ENCODE measurements at regions not wholly inside any gene's neighbourhood (a gene's known extent, or its start where the extent isn't known, plus 50 kb on each side); places are given as distances from the start of the nearest gene placed in this dataset.

DNA sequence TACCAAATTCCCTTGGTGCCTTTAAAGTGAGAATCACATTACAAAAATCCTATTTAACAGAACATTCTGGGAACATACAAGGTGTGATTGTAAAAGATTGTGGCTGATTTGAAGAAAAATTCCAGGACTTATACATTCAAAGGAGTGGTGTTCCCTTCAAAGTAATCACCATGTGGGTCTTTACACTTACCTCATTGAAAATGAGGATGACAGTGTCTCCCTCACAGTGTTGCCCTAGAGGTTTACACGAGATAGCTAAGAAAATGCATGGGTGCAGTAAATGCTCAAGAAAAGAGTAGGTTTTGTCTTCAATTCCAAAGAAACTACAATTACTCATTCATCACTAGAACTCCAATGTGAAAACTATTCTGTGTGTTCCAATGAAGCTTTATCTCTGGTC lies 331.5 kb downstream of the SLC4A3 start:
- no peak for FAIRE-seq
- TF ChIP-seq POU2F2 (IDR thresholded peaks at IDR 0.05; ENCODE audit: low read depth, low read length) (no peak), SPI1 (IDR thresholded peaks at IDR 0.05; ENCODE audit: low read depth, low read length) (no peak), POLR2A (IDR thresholded peaks at IDR 0.05; ENCODE audit: low read depth, low read length) (no peak), TAF1 (IDR thresholded peaks at IDR 0.05; ENCODE audit: low read depth, low read length) (no peak), POLR2AphosphoS5 (IDR thresholded peaks at IDR 0.05; ENCODE audit: low read depth, low read length) (no peak), PAX5 (IDR thresholded peaks at IDR 0.05; ENCODE audit: insufficient read depth, low read length, severe bottlenecking) (no peak)

GRCh38 chr2:219959471-219959870 lies 332.0 kb downstream of the SLC4A3 start:
- FAIRE-seq = no peak

More for the DNA sequence above, 331.5 kb downstream of the SLC4A3 start:
- DNase-seq (ENCODE audit: insufficient read length, low spot score) = no peak

DNA sequence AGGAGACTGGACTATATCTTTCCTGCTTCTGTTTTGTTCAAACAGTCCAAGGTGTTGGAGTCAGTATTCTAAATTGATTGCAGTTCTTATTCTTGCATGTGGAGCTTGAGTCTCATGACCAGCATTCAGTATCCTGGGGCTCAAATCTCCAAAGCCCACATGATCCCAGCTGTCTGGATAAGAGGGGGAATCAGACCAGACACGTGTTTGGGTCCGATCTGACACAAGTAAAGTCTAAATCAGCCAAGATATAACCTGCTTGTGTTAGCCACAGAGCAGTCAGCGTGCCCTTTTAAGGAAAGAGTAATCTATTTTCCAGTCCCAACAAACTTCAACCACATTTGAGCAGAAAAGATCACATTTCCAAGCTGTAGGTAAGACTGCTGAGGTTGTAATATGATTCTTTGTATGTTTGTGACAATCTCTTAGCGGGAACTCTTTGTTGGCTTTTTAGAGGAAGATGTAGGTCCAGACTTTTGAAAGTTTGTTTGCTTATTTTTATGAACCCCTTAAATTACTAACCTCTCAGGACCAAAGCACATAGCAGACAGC lies 334.6 kb downstream of the SLC4A3 start:
- TF ChIP-seq PAX5 (IDR thresholded peaks at IDR 0.05; ENCODE audit: insufficient read depth, low read length, severe bottlenecking) (no peak), TAF1 (IDR thresholded peaks at IDR 0.05; ENCODE audit: low read depth, low read length) (no peak)

More at GRCh38 chr2:219959471-219959870, 332.0 kb downstream of the SLC4A3 start:
- TF ChIP-seq POLR2A (IDR thresholded peaks at IDR 0.05; ENCODE audit: low read depth, low read length) (no peak), POLR2AphosphoS5 (IDR thresholded peaks at IDR 0.05; ENCODE audit: low read depth, low read length) (no peak)
- DNase-seq (ENCODE audit: insufficient read length, low spot score) = no peak

DNA sequence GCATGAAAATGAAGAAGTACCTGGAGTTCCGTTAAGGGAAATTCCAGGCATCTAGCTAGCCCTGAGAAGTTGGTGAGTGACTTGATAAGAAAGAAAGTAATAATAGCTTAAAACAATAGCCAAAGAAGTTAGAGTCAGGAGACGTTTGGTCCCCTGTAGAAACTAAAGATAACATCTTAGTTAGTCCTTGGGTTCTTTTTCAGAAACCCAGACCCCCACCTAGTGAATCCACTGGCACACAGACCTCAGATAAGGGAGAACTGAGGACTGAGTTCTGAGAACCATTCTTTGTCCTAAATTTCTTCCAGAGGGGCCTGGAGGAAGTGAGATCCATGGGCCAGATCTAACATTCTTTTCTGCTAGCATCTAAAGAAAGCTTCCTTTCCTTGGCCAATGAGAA lies 335.4 kb downstream of the SLC4A3 start:
- TF ChIP-seq SPI1 (IDR thresholded peaks at IDR 0.05; ENCODE audit: low read depth, low read length) = no peak
- FAIRE-seq (no peak), DNase-seq (ENCODE audit: insufficient read length, low spot score) (no peak)

More for the DNA sequence above, 334.6 kb downstream of the SLC4A3 start:
- FAIRE-seq (no peak), DNase-seq (ENCODE audit: insufficient read length, low spot score) (no peak)

GRCh38 chr2:219965287-219966194 lies 338.1 kb downstream of the SLC4A3 start:
- DNase-seq (ENCODE audit: insufficient read length, low spot score) = no peak
- TF ChIP-seq TAF1 (IDR thresholded peaks at IDR 0.05; ENCODE audit: low read depth, low read length) = no peak
- TF ChIP-seq SPI1 (IDR thresholded peaks at IDR 0.05; ENCODE audit: low read depth, low read length) = no peak
- TF ChIP-seq POU2F2 (IDR thresholded peaks at IDR 0.05; ENCODE audit: low read depth, low read length) = no peak
- TF ChIP-seq POLR2AphosphoS5 (IDR thresholded peaks at IDR 0.05; ENCODE audit: low read depth, low read length) = no peak
- no peak for TF ChIP-seq POLR2A (IDR thresholded peaks at IDR 0.05; ENCODE audit: low read depth, low read length)
- TF ChIP-seq PAX5 (IDR thresholded peaks at IDR 0.05; ENCODE audit: insufficient read depth, low read length, severe bottlenecking) = no peak
- no peak for FAIRE-seq

- FAIRE-seq (no peak), DNase-seq (ENCODE audit: insufficient read length, low spot score) (no peak)
- no peak for TF ChIP-seq TAF1 (IDR thresholded peaks at IDR 0.05; ENCODE audit: low read depth, low read length)
- no peak for TF ChIP-seq POLR2A (IDR thresholded peaks at IDR 0.05; ENCODE audit: low read depth, low read length)
- TF ChIP-seq POU2F2 (IDR thresholded peaks at IDR 0.05; ENCODE audit: low read depth, low read length) = no peak
- TF ChIP-seq PAX5 (IDR thresholded peaks at IDR 0.05; ENCODE audit: insufficient read depth, low read length, severe bottlenecking) = no peak
- TF ChIP-seq POLR2AphosphoS5 (IDR thresholded peaks at IDR 0.05; ENCODE audit: low read depth, low read length) = no peak
- TF ChIP-seq SPI1 (IDR thresholded peaks at IDR 0.05; ENCODE audit: low read depth, low read length) = no peak
Measured at GRCh38 chr2:219967247-219968245, 340.1 kb downstream of the SLC4A3 start.

- TF ChIP-seq POLR2A (IDR thresholded peaks at IDR 0.05; ENCODE audit: low read depth, low read length) (no peak), PAX5 (IDR thresholded peaks at IDR 0.05; ENCODE audit: insufficient read depth, low read length, severe bottlenecking) (no peak), SPI1 (IDR thresholded peaks at IDR 0.05; ENCODE audit: low read depth, low read length) (no peak), TAF1 (IDR thresholded peaks at IDR 0.05; ENCODE audit: low read depth, low read length) (no peak), POLR2AphosphoS5 (IDR thresholded peaks at IDR 0.05; ENCODE audit: low read depth, low read length) (no peak), POU2F2 (IDR thresholded peaks at IDR 0.05; ENCODE audit: low read depth, low read length) (no peak)
- no peak for DNase-seq (ENCODE audit: insufficient read length, low spot score)
- no peak for FAIRE-seq
Measured at GRCh38 chr2:219968685-219969345, 341.4 kb downstream of the SLC4A3 start.

DNA sequence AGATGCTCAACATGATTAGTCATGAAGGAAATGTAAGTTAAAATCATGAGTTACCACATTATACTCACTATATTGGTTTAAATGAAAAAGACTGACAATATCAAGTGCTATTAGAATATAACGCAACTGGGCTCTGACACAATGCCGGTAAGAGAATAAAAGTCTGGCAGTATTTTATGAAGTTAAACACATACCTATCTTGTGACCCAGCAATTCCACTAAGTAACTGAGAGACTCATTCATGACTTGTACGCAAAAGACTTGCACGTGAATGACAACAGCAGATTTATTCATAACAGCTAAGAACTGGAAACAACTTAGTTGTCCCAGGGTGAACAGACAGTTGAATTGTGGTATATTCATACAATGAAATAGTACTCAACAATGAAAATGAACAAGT lies 342.1 kb downstream of the SLC4A3 start:
- FAIRE-seq (no peak), DNase-seq (ENCODE audit: insufficient read length, low spot score) (no peak)

GRCh38 chr2:219973136-219973535 lies 345.7 kb downstream of the SLC4A3 start:
- FAIRE-seq (no peak), DNase-seq (ENCODE audit: insufficient read length, low spot score) (no peak)
- TF ChIP-seq PAX5 (IDR thresholded peaks at IDR 0.05; ENCODE audit: insufficient read depth, low read length, severe bottlenecking) (no peak), POLR2A (IDR thresholded peaks at IDR 0.05; ENCODE audit: low read depth, low read length) (no peak), POLR2AphosphoS5 (IDR thresholded peaks at IDR 0.05; ENCODE audit: low read depth, low read length) (no peak), POU2F2 (IDR thresholded peaks at IDR 0.05; ENCODE audit: low read depth, low read length) (no peak), SPI1 (IDR thresholded peaks at IDR 0.05; ENCODE audit: low read depth, low read length) (no peak), TAF1 (IDR thresholded peaks at IDR 0.05; ENCODE audit: low read depth, low read length) (no peak)

More for the DNA sequence above, 342.1 kb downstream of the SLC4A3 start:
- TF ChIP-seq POLR2AphosphoS5 (IDR thresholded peaks at IDR 0.05; ENCODE audit: low read depth, low read length) = no peak
- no peak for TF ChIP-seq SPI1 (IDR thresholded peaks at IDR 0.05; ENCODE audit: low read depth, low read length)
- TF ChIP-seq PAX5 (IDR thresholded peaks at IDR 0.05; ENCODE audit: insufficient read depth, low read length, severe bottlenecking) = no peak
- no peak for TF ChIP-seq POU2F2 (IDR thresholded peaks at IDR 0.05; ENCODE audit: low read depth, low read length)
- TF ChIP-seq TAF1 (IDR thresholded peaks at IDR 0.05; ENCODE audit: low read depth, low read length) = no peak
- no peak for TF ChIP-seq POLR2A (IDR thresholded peaks at IDR 0.05; ENCODE audit: low read depth, low read length)
